ENCODE measurements at regions not wholly inside any gene's neighbourhood (a gene's known extent, or its start where the extent isn't known, plus 50 kb on each side); places are given as distances from the start of the nearest gene placed in this dataset.

DNA sequence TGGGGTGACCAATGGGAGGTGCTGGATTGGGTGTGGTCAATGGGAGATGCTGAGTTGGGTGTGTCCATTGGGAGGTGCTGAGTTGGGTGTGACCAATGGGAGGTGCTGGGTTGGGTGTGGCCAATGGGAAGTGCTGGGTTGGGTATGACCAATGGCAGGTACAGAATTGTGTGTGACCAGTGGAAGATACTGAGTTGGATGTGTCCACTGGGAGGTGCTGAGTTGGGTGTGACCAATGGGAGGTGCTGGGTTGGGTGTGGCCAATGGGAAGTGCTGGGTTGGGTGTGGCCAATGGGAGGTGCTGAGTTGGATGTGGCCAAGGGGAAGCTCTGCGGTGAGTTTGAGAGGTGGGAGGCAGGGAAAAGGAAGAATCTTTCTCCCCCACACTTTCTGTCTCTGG is 250.0 kb upstream of the PROK2 start:
- TF ChIP-seq JUNB (IDR thresholded peaks at IDR 0.05; ENCODE audit: unreplicated experiment) (no peak), STAT1 (IDR thresholded peaks at IDR 0.05; ENCODE audit: unreplicated experiment) (no peak), ZNF114 (CRISPR knock-in tag; IDR thresholded peaks at IDR 0.05) (no peak), NANOG (IDR thresholded peaks at IDR 0.05; ENCODE audit: borderline replicate concordance) (no peak), ZNF462 (CRISPR knock-in tag; IDR thresholded peaks at IDR 0.05) (no peak)
- TF ChIP-seq, protein P1, sequence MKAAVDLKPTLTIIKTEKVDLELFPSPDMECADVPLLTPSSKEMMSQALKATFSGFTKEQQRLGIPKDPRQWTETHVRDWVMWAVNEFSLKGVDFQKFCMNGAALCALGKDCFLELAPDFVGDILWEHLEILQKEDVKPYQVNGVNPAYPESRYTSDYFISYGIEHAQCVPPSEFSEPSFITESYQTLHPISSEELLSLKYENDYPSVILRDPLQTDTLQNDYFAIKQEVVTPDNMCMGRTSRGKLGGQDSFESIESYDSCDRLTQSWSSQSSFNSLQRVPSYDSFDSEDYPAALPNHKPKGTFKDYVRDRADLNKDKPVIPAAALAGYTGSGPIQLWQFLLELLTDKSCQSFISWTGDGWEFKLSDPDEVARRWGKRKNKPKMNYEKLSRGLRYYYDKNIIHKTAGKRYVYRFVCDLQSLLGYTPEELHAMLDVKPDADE (IDR thresholded peaks at IDR 0.05) = no peak
- Histone ChIP-seq H3K36me3 (ENCODE audit: insufficient read depth) (no peaks in the 10 kb centered on the region), H4K20me1 (replicated peaks; ENCODE audit: insufficient read depth) (no peaks in the 10 kb centered on the region), H3K27me3 (ENCODE audit: insufficient read depth) (no peaks in the 10 kb centered on the region), H3K4me2 (no peak overlapping the region), H3K4me3 (no peak overlapping the region), H3F3A (replicated peaks; ENCODE audit: low read depth) (no peaks in the 10 kb centered on the region), H3K4me1 (ENCODE audit: insufficient read depth) (peaks cover 18% of the 10 kb centered on the region; the same call in 1 of the 2 replicates), H3K79me2 (replicated peaks; ENCODE audit: insufficient read depth) (no peaks in the 10 kb centered on the region), H2AFZ (no peak overlapping the region), H3K9me2 (ENCODE audit: insufficient read depth) (peaks cover 8% of the 10 kb centered on the region; the same call in 1 of the 2 replicates), H3K27ac (ENCODE audit: low read depth) (no peak overlapping the region)
- DNase-seq (ENCODE audit: low spot score) = no peak
- no peak overlapping the region for H3K27ac Mint-ChIP-seq
- peaks cover 6% of the 10 kb centered on the region; the same call in 2 of the 3 replicates for H3K9me3 Mint-ChIP-seq
- H3K4me3 Mint-ChIP-seq = no peak overlapping the region
- peaks cover 17% of the 10 kb centered on the region for H3K4me1 Mint-ChIP-seq
- no peaks in the 10 kb centered on the region for H3K27me3 Mint-ChIP-seq (ENCODE audit: insufficient read depth, low read depth, poor library complexity)
- no peak for ATAC-seq
- H3K36me3 Mint-ChIP-seq (ENCODE audit: low read depth) = peaks cover 3% of the 10 kb centered on the region; the same call in 1 of the 3 replicates
